ENCODE measurements at regions not wholly inside any gene's neighbourhood (a gene's known extent, or its start where the extent isn't known, plus 50 kb on each side); places are given as distances from the start of the nearest gene placed in this dataset.

DNA sequence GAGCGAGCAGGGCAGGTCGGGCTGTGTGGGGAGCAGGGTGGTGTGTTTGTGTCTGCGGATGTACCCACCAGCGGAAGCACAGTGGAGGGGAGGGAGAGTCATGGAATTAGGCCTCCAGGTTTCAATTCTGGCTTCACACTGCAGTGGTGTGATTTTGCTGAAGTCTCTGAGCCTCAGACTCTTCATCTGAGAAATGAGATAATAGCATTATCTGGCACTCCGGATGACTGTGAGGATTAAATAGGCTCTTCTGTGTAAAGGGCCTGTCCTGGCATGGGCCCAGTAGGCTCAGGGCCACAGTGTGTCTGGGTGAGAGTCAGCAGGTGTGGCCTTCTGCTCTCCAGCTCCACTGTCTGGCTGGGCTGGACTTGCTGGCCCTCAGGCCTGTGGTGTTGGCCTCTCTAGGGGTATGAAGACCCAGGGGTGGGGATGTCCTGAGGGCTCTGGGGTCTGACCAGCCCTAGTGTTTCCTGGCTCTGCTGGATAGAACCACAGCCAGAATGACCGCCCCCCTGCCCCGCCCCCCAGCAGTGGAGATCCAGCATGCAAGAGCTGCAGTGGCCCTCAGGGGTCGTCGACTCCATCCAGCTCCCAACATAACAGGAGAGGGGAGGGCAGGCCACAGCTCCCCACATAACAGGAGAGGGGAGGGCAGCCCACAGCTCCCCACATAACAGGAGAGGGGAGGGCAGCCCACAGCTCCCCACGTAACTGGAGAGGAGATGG, 178.6 kb downstream of the RPS24 start:
- Histone ChIP-seq H3K4me1 (peaks cover 14% of the 10 kb centered on the region), H3K36me3 (no peaks in the 10 kb centered on the region), H3K27me3 (peaks cover 3% of the 10 kb centered on the region), H3K4me3 (no peak overlapping the region), H3K9me3 (no peaks in the 10 kb centered on the region), H3K27ac (no peak overlapping the region)
- DNase-seq (ENCODE audit: low spot score in 2 of 2), result no peak
- WGBS, result 95% methylated on average over 5 of the region's 10 CpGs
- no peak for TF ChIP-seq EP300 (IDR thresholded peaks at IDR 0.05)
- TF ChIP-seq POLR2A (IDR thresholded peaks at IDR 0.05), result no peak
- TF ChIP-seq, protein P1, sequence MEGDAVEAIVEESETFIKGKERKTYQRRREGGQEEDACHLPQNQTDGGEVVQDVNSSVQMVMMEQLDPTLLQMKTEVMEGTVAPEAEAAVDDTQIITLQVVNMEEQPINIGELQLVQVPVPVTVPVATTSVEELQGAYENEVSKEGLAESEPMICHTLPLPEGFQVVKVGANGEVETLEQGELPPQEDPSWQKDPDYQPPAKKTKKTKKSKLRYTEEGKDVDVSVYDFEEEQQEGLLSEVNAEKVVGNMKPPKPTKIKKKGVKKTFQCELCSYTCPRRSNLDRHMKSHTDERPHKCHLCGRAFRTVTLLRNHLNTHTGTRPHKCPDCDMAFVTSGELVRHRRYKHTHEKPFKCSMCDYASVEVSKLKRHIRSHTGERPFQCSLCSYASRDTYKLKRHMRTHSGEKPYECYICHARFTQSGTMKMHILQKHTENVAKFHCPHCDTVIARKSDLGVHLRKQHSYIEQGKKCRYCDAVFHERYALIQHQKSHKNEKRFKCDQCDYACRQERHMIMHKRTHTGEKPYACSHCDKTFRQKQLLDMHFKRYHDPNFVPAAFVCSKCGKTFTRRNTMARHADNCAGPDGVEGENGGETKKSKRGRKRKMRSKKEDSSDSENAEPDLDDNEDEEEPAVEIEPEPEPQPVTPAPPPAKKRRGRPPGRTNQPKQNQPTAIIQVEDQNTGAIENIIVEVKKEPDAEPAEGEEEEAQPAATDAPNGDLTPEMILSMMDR (IDR thresholded peaks at IDR 0.05), result no peak
- no peak for TF ChIP-seq POLR2AphosphoS5 (IDR thresholded peaks at IDR 0.05)

DNA sequence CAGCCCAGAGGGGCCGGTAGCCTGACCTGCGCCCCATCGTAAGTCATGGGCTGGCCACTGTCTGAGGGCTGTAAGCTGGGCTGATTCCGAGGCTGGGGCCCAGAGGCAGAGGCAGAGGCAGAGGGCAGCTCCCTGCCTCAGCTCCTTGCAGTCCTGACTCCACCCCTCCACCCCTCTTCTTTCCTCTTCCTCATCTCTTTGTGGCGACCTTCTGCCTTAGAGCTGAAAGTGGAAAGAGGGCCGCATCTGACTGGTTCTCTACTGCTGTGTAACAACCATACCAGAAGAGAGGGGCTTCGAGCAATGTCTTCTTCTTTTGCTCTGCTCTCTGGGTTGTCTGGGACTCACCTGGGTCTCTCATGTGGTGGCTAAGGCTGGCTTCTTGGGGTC, 179.1 kb downstream of the RPS24 start:
- no peak overlapping the region for H3K27ac ChIP-seq
- H3K36me3 ChIP-seq, result no peaks in the 10 kb centered on the region
- H3K9me3 ChIP-seq, result no peaks in the 10 kb centered on the region
- WGBS, result 82% methylated on average over 4 of the region's 7 CpGs
- TF ChIP-seq EP300 (IDR thresholded peaks at IDR 0.05) (no peak), POLR2A (IDR thresholded peaks at IDR 0.05) (no peak), POLR2AphosphoS5 (IDR thresholded peaks at IDR 0.05) (no peak)
- TF ChIP-seq, protein P1 (IDR thresholded peaks at IDR 0.05), result no peak
- H3K27me3 ChIP-seq, result peaks cover 6% of the 10 kb centered on the region
- no peak overlapping the region for H3K4me3 ChIP-seq
- no peak for DNase-seq (ENCODE audit: low spot score in 2 of 2)
- H3K4me1 ChIP-seq, result peaks cover 14% of the 10 kb centered on the region

DNA sequence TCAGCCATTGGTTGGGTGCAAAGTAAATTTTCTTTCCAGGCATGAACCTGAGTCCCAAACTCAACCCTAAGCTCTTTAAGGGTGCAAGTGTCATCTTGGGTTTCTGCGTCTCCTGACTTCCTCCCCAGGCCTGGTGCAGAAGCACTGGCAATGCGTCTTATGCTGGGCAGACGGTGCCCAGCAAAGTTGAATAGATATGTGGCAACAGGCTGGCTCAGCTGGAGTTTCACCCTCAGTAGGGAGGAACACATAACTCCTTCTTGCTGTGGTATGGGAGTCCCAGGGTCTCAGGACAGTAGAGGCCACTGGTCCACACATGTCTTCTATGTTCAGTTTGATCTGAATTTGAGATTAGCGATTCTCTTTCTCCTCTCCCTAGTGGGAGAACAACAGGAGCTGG, 181.3 kb downstream of the RPS24 start:
- peaks cover 6% of the 10 kb centered on the region for H3K27me3 ChIP-seq
- no peaks in the 10 kb centered on the region for H3K9me3 ChIP-seq
- H3K36me3 ChIP-seq, result no peaks in the 10 kb centered on the region
- TF ChIP-seq POLR2A (IDR thresholded peaks at IDR 0.05) (no peak), EP300 (IDR thresholded peaks at IDR 0.05) (no peak)
- H3K4me3 ChIP-seq, result no peak overlapping the region
- no peak for DNase-seq (ENCODE audit: low spot score in 2 of 2)
- 80% methylated on average over 4 of the region's 4 CpGs for WGBS
- peak overlapping the region; percentile 54 for H3K27ac ChIP-seq
- peaks cover 14% of the 10 kb centered on the region for H3K4me1 ChIP-seq

DNA sequence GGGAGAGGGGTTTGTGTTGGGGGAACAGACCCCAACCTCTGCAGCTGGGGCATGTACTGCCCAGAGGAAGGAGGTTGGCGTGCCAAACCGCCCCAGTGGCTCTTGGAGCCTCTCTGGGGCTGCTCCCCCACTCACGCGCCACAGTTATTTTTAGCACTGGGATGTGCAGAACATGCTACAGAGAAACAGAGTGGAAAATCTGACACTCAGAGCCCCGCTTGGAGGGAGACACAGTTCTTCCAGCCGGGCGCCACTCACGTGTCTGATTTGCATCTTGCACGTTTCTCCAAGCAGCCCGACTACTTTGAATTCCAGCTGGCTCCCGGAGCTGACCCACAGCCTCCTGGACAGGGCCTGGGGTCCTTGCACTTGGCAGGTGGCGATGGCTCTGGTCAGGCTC, 182.0 kb downstream of the RPS24 start:
- WGBS, result 27% methylated on average over 7 of the region's 12 CpGs
- DNase-seq (ENCODE audit: low spot score in 2 of 2), result peak; percentile 82 to 85
- Histone ChIP-seq H3K27ac (peak overlapping the region; percentile 54), H3K9me3 (no peaks in the 10 kb centered on the region), H3K4me1 (peaks cover 14% of the 10 kb centered on the region), H3K4me3 (no peak overlapping the region), H3K36me3 (no peaks in the 10 kb centered on the region), H3K27me3 (peaks cover 6% of the 10 kb centered on the region)
- TF ChIP-seq EP300 (IDR thresholded peaks at IDR 0.05) (peak; percentile 40), POLR2AphosphoS5 (IDR thresholded peaks at IDR 0.05) (peak in 1 of 3 donors; percentile 31), POLR2A (IDR thresholded peaks at IDR 0.05) (no peak)
- TF ChIP-seq, protein P1 (IDR thresholded peaks at IDR 0.05), result no peak

DNA sequence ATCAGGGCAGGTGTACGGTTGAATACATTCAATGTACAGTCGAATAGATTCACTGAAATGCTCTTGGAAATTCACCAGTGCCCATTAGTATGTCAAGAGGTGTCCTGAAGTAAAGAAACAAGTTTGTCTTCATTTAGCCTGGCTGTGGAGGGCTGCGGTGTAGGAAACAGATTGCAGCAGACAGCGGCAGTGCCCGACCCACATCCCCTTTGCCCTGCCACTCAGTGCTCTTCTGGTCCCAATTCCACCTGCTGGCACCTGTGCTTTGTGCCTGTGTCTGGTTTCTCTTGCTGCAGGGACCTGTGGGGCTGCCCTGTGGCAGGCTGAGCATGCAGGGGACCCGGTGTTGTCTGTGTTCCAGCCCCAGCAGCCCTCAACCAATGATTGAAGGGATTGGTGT, 183.7 kb downstream of the RPS24 start:
- Histone ChIP-seq H3K4me1 (peaks cover 14% of the 10 kb centered on the region), H3K27ac (no peak overlapping the region), H3K27me3 (peaks cover 6% of the 10 kb centered on the region), H3K9me3 (no peaks in the 10 kb centered on the region), H3K36me3 (no peaks in the 10 kb centered on the region), H3K4me3 (no peak overlapping the region)
- TF ChIP-seq, protein P1 (IDR thresholded peaks at IDR 0.05), result no peak
- TF ChIP-seq EP300 (IDR thresholded peaks at IDR 0.05) (no peak), POLR2A (IDR thresholded peaks at IDR 0.05) (no peak), POLR2AphosphoS5 (IDR thresholded peaks at IDR 0.05) (no peak)
- DNase-seq (ENCODE audit: low spot score in 2 of 2), result no peak
- 74% methylated on average over 6 of the region's 6 CpGs for WGBS

Measured in suprapubic skin (tissue), 4 donors.